DOHH2 (cell line): ENCODE measurements at regions not wholly inside any gene's neighbourhood (a gene's known extent, or its start where the extent isn't known, plus 50 kb on each side); places are given as distances from the start of the nearest gene placed in this dataset.

ENCODE experiments used
- EZH2phosphoT487 ChIP-seq: fragments of 200-600 bp; sonication (generic); IDR thresholded peaks from 2 replicates; pipeline ENCODE4 v1.6.1; 2017; ENCODE audit warnings: borderline replicate concordance, mild to moderate bottlenecking, antibody characterized with exemption, low read length, moderate library complexity, mixed read lengths
- TF ChIP-seq, protein P1 (sequence below): fragments of 200-600 bp; sonication (generic); IDR thresholded peaks from one replicate; pipeline ENCODE4 v1.5.1; 2014; ENCODE audit warnings: antibody characterized with exemption, mild to moderate bottlenecking, low read depth, low read length; ENCODE audit not compliant: poor library complexity, severe bottlenecking

DNA sequence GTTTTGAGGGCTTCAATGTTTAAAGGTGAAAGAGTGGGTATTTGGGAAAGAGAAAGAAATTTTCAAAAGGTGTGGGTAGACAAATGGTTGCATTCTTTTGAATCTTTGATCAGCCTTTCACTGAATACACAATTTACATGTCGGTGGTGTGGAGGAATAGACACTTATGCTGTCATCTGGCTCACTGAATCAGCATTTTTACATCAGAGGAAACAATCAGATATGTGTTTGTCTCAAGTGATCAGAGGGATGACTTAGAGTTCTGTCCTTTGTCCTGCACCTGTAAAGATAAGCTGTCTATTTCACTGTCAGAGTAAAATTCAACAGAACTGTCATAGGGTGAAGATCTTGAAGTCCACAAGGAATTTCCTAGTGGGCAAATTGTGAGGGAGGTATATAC, 170.9 kb upstream of the USP25 start:
- TF ChIP-seq, protein P1, sequence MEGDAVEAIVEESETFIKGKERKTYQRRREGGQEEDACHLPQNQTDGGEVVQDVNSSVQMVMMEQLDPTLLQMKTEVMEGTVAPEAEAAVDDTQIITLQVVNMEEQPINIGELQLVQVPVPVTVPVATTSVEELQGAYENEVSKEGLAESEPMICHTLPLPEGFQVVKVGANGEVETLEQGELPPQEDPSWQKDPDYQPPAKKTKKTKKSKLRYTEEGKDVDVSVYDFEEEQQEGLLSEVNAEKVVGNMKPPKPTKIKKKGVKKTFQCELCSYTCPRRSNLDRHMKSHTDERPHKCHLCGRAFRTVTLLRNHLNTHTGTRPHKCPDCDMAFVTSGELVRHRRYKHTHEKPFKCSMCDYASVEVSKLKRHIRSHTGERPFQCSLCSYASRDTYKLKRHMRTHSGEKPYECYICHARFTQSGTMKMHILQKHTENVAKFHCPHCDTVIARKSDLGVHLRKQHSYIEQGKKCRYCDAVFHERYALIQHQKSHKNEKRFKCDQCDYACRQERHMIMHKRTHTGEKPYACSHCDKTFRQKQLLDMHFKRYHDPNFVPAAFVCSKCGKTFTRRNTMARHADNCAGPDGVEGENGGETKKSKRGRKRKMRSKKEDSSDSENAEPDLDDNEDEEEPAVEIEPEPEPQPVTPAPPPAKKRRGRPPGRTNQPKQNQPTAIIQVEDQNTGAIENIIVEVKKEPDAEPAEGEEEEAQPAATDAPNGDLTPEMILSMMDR, result no peak
- no peak for TF ChIP-seq EZH2phosphoT487
